SK-N-SH (cell line): ENCODE measurements at regions not wholly inside any gene's neighbourhood (a gene's known extent, or its start where the extent isn't known, plus 50 kb on each side); places are given as distances from the start of the nearest gene placed in this dataset.

Source experiments
- CTCF ChIA-PET: fragments of 300-600, 350-600 bp; formaldehyde crosslinking; extraction: SDS; loops from one replicate; lab custom pipeline; 2021; lab: Yijun Ruan, JAX
- POLR2A ChIA-PET: fragments of 350-600 bp; sonication (Branson Sonifier 250); formaldehyde crosslinking; extraction: SDS; loops from one replicate; lab custom pipeline; 2020; ENCODE audit warnings: antibody characterized with exemption, inconsistent platforms; lab: Yijun Ruan, JAX
- DNase-seq: peaks from one replicate; pipeline ENCODE4 v3.0.0; 2012
- H2AFZ ChIP-seq: fragments of 200-600 bp; sonication (generic); 2 replicates; pipeline ENCODE4 v1.8.1; 2016; ENCODE audit warnings: antibody characterized with exemption, mild to moderate bottlenecking, low read depth
- H3F3A ChIP-seq: fragments of 200-600 bp; sonication (generic); replicated peaks from 2 replicates; pipeline ENCODE3; 2016; ENCODE audit warnings: antibody characterized with exemption, mild to moderate bottlenecking; ENCODE audit not compliant: insufficient read depth
- H3K27ac ChIP-seq, 2 experiments: fragments of 200-500 bp in 1 of 2; fragments of 200-600 bp in 1 of 2; sonication (Bioruptor generic) in 1 of 2; sonication (generic), shearing (Covaris generic) in 1 of 2; 2 replicates each; pipeline versions ENCODE4 v1.5.1 to v1.6.1; 2014 to 2016; ENCODE audit warnings: low read depth in 2 of 2, inconsistent platforms in 1 of 2, low read length in 1 of 2, mild to moderate bottlenecking in 1 of 2, mixed read lengths in 1 of 2
- H3K27me3 ChIP-seq: fragments of 200-600 bp; sonication (generic), shearing (Covaris generic); 2 replicates; pipeline ENCODE4 v1.6.1; 2016; ENCODE audit warnings: mixed run types; ENCODE audit not compliant: insufficient read depth
- H3K36me3 ChIP-seq, 2 experiments: fragments of 200-500 bp in 1 of 2; fragments of 200-600 bp in 1 of 2; sonication (Bioruptor generic) in 1 of 2; sonication (generic) in 1 of 2; replicated peaks in 1 of 2; 2 replicates each; pipeline versions ENCODE3 to v1.5.1; 2014 to 2016; ENCODE audit warnings: low read length in 1 of 2, mild to moderate bottlenecking in 1 of 2; ENCODE audit not compliant: insufficient read depth in 2 of 2, control insufficient read depth in 1 of 2
- H3K4me1 ChIP-seq, 2 experiments: fragments of 200-500 bp in 1 of 2; fragments of 200-600 bp in 1 of 2; sonication (Bioruptor generic) in 1 of 2; sonication (generic), shearing (Covaris generic) in 1 of 2; 2 replicates each; pipeline versions ENCODE4 v1.5.1 to v1.6.1; 2014 to 2016; ENCODE audit warnings: low read depth in 1 of 2, low read length in 1 of 2, mixed run types in 1 of 2; ENCODE audit not compliant: insufficient read depth in 2 of 2, control insufficient read depth in 1 of 2
- H3K4me2 ChIP-seq: fragments of 200-600 bp; sonication (generic), shearing (Covaris generic); 2 replicates; pipeline ENCODE4 v1.6.1; 2017; ENCODE audit warnings: mixed run types
- H3K4me3 ChIP-seq, 2 experiments: fragments of 200-500 bp in 1 of 2; fragments of 200-600 bp in 1 of 2; sonication (Bioruptor generic) in 1 of 2; sonication (generic), shearing (Covaris generic) in 1 of 2; 2 replicates each; pipeline versions ENCODE4 v1.5.1 to v1.8.1; 2014 to 2016; ENCODE audit warnings: low read depth in 2 of 2, inconsistent platforms in 1 of 2, low read length in 1 of 2, mild to moderate bottlenecking in 1 of 2, mixed read lengths in 1 of 2, moderate library complexity in 1 of 2
- H3K79me2 ChIP-seq: fragments of 200-600 bp; sonication (generic); 2 replicates; pipeline ENCODE4 v1.8.1; 2017; ENCODE audit warnings: mild to moderate bottlenecking; ENCODE audit not compliant: insufficient read depth
- H3K9ac ChIP-seq: fragments of 200-600 bp; sonication (generic); 2 replicates; pipeline ENCODE4 v1.6.1; 2017; ENCODE audit warnings: mixed run types
- H3K9me2 ChIP-seq: fragments of 200-600 bp; sonication (generic); 2 replicates; pipeline ENCODE4 v1.6.1; 2017; ENCODE audit warnings: mixed run types
- H3K9me3 ChIP-seq: fragments of 200-600 bp; sonication (generic); 2 replicates; pipeline ENCODE4 v1.6.1; 2017; ENCODE audit warnings: mixed run types, mild to moderate bottlenecking, moderate library complexity
- H4K20me1 ChIP-seq: fragments of 200-600 bp; sonication (generic); 2 replicates; pipeline ENCODE4 v1.6.1; 2017; ENCODE audit warnings: mild to moderate bottlenecking, mixed run types; ENCODE audit not compliant: insufficient read depth
- CHD2 ChIP-seq: fragments of 150-350 bp; IDR thresholded peaks from 2 replicates; pipeline ENCODE4 v1.6.1; 2018; ENCODE audit warnings: low read length; ENCODE audit not compliant: partially characterized antibody
- CTCF ChIP-seq: fragments of 200-600 bp; sonication (generic); IDR thresholded peaks from 2 replicates; pipeline ENCODE4 v1.6.1; 2017; ENCODE audit warnings: antibody characterized with exemption, mild to moderate bottlenecking, moderate library complexity
- ELF1 ChIP-seq: IDR thresholded peaks from 2 replicates; pipeline ENCODE4 v1.4.0; 2012
- EZH2phosphoT487 ChIP-seq: fragments of 200-600 bp; sonication (generic); IDR thresholded peaks from 2 replicates; pipeline ENCODE4 v1.6.1; 2017; ENCODE audit warnings: low read depth, mixed run types, mild to moderate bottlenecking, antibody characterized with exemption, moderate library complexity, borderline replicate concordance
- FOSL2 ChIP-seq: IDR thresholded peaks from 2 replicates; pipeline ENCODE4 v1.4.0; 2012; ENCODE audit warnings: low read depth, mild to moderate bottlenecking, moderate library complexity, borderline replicate concordance
- GABPA ChIP-seq: IDR thresholded peaks from 2 replicates; pipeline ENCODE4 v1.4.0; 2012; ENCODE audit warnings: low read depth, mild to moderate bottlenecking
- NFIC ChIP-seq: IDR thresholded peaks from 2 replicates; pipeline ENCODE4 v1.4.0; 2012; ENCODE audit warnings: borderline replicate concordance
- PBX3 ChIP-seq: IDR thresholded peaks from 2 replicates; pipeline ENCODE4; 2012
- RAD21 ChIP-seq: IDR thresholded peaks from 2 replicates; pipeline ENCODE4 v1.6.1; 2012; ENCODE audit warnings: mild to moderate bottlenecking, low read length
- REST ChIP-seq: IDR thresholded peaks from 2 replicates; pipeline ENCODE4 v1.6.1; 2012; ENCODE audit warnings: mild to moderate bottlenecking, low read depth, low read length, moderate library complexity
- RFX5 ChIP-seq: IDR thresholded peaks from 2 replicates; pipeline ENCODE4 v1.6.1; 2012; ENCODE audit warnings: mild to moderate bottlenecking, improper control_type of control experiment, low read length
- RXRA ChIP-seq: IDR thresholded peaks from 2 replicates; pipeline ENCODE4 v1.4.0; 2012; ENCODE audit warnings: low read depth, mild to moderate bottlenecking, borderline replicate concordance
- USF2 ChIP-seq: fragments of 150-350 bp; IDR thresholded peaks from 2 replicates; pipeline ENCODE4 v1.6.1; 2017; ENCODE audit warnings: antibody characterized with exemption, low read length, low read depth, borderline replicate concordance
- YY1 ChIP-seq: IDR thresholded peaks from 2 replicates; pipeline ENCODE4 v1.4.0; 2012; ENCODE audit warnings: low read depth, mild to moderate bottlenecking
- ZBTB33 ChIP-seq: IDR thresholded peaks from 2 replicates; pipeline ENCODE4 v1.4.0; 2012; ENCODE audit warnings: low read depth, borderline replicate concordance
- WGBS: methylation state at CpG from one replicate; pipeline ENCODE4 v1.1.6; 2017; ENCODE audit warnings: low lambda C conversion rate; 5-methylcytosine and 5-hydroxymethylcytosine counted together

GRCh38 chr10:86579883-86580520 is 58.4 kb upstream of the WAPL start:
- H2AFZ ChIP-seq, result no peak overlapping the region
- no peak overlapping the region for H3K4me3 ChIP-seq
- 54% methylated on average over 5 of the region's 5 CpGs for WGBS
- no peaks in the 10 kb centered on the region for H3K9me3 ChIP-seq
- CTCF ChIA-PET, result interaction anchor here (0.6 to 1.4 kb wide), 5 partner anchors 38 to 185 kb away, joined by 3 to 4 read pairs (median 3); no protein-coding TSS in a partner anchor
- no peaks in the 10 kb centered on the region for H3K9me2 ChIP-seq
- no peak for TF ChIP-seq CHD2
- no peak for TF ChIP-seq FOSL2
- no peak for TF ChIP-seq RFX5
- no peak for TF ChIP-seq RAD21
- no peak for TF ChIP-seq ZBTB33
- no peak for TF ChIP-seq CTCF
- no peak for TF ChIP-seq NFIC
- no peak for TF ChIP-seq EZH2phosphoT487
- TF ChIP-seq USF2, result no peak
- TF ChIP-seq YY1, result no peak
- no peak for TF ChIP-seq RXRA
- no peak for DNase-seq
- H3F3A ChIP-seq, result no peaks in the 10 kb centered on the region
- H3K27me3 ChIP-seq, result no peaks in the 10 kb centered on the region
- no peaks in the 10 kb centered on the region for H4K20me1 ChIP-seq
- POLR2A ChIA-PET, result no interaction called here
- H3K9ac ChIP-seq, result no peak overlapping the region
- H3K4me2 ChIP-seq, result no peak overlapping the region
- H3K36me3 ChIP-seq, result no peaks in the 10 kb centered on the region
- H3K4me1 ChIP-seq, result no peaks in the 10 kb centered on the region
- no peak overlapping the region for H3K27ac ChIP-seq
- no peaks in the 10 kb centered on the region for H3K79me2 ChIP-seq

- 33% methylated on average over 1 of the region's 1 CpG for WGBS
- H3K79me2 ChIP-seq, result no peaks in the 10 kb centered on the region
- no peak overlapping the region for H3K27ac ChIP-seq
- no peaks in the 10 kb centered on the region for H3K27me3 ChIP-seq
- H3K9me3 ChIP-seq, result no peaks in the 10 kb centered on the region
- POLR2A ChIA-PET, result no interaction called here
- no peak overlapping the region for H3K4me2 ChIP-seq
- CTCF ChIA-PET, result interaction anchor here (0.6 to 1.4 kb wide), 4 partner anchors 39 to 186 kb away, joined by 3 to 4 read pairs (median 4); no protein-coding TSS in a partner anchor
- no peak overlapping the region for H2AFZ ChIP-seq
- DNase-seq, result no peak
- H4K20me1 ChIP-seq, result no peaks in the 10 kb centered on the region
- no peak overlapping the region for H3K9ac ChIP-seq
- no peaks in the 10 kb centered on the region; a peak in 1 of 4 replicates for H3K4me1 ChIP-seq
- H3K4me3 ChIP-seq, result no peak overlapping the region
- H3F3A ChIP-seq, result no peaks in the 10 kb centered on the region
- H3K9me2 ChIP-seq, result no peaks in the 10 kb centered on the region
- no peaks in the 10 kb centered on the region for H3K36me3 ChIP-seq
- TF ChIP-seq PBX3 (no peak), ELF1 (no peak), GABPA (no peak), REST (no peak), ZBTB33 (no peak)
Observed at GRCh38 chr10:86580521-86580891, 58.9 kb upstream of the WAPL start.
